Keratinocyte (primary cell): ENCODE measurements at regions not wholly inside any gene's neighbourhood (a gene's known extent, or its start where the extent isn't known, plus 50 kb on each side); places are given as distances from the start of the nearest gene placed in this dataset.

Experiments used
- DNase-seq: peaks from one replicate; pipeline ENCODE4 v3.0.0-alpha.2; 2011; ENCODE audit warnings: low read depth, missing footprints, low spot score
- FAIRE-seq: peaks from 2 replicates; lab custom pipeline; 2011; peaks lifted over from hg19 to GRCh38; lab: Jason Lieb, UNC
- H2AFZ ChIP-seq: 2 replicates; pipeline ENCODE4 v1.6.0; 2012; ENCODE audit warnings: low read length, control low read depth, inconsistent platforms; ENCODE audit not compliant: control insufficient read depth
- H3K27ac ChIP-seq: 2 replicates; pipeline ENCODE4 v1.5.1; 2011; ENCODE audit warnings: low read length; ENCODE audit not compliant: control insufficient read depth, insufficient read depth
- H3K27me3 ChIP-seq: 3 replicates; pipeline ENCODE4 v1.6.0; 2011; ENCODE audit warnings: low read length; ENCODE audit not compliant: control insufficient read depth, insufficient read depth; ENCODE audit errors: extremely low read depth
- H3K36me3 ChIP-seq, 2 experiments: 2 replicates in 1 of 2; 3 replicates in 1 of 2; pipeline ENCODE4 v1.5.1; 2011; ENCODE audit warnings: low read length in 2 of 2, mild to moderate bottlenecking in 1 of 2; ENCODE audit not compliant: control insufficient read depth in 2 of 2, insufficient read depth in 2 of 2; ENCODE audit errors: extremely low read depth in 1 of 2
- H3K4me1 ChIP-seq: 3 replicates; pipeline ENCODE4 v1.5.1; 2011; ENCODE audit warnings: low read length; ENCODE audit not compliant: control insufficient read depth, insufficient read depth; ENCODE audit errors: extremely low read depth
- H3K4me2 ChIP-seq: 3 replicates; pipeline ENCODE4 v1.6.0; 2011; ENCODE audit warnings: low read depth, low read length; ENCODE audit not compliant: control insufficient read depth, insufficient read depth; ENCODE audit errors: extremely low read depth
- H3K4me3 ChIP-seq, 3 experiments: fragments of 200-600 bp in 1 of 3; sonication (generic) in 1 of 3; 2 replicates in 2 of 3; 3 replicates in 1 of 3; pipeline ENCODE4 v1.5.1; 2011 to 2016; ENCODE audit warnings: low read length in 3 of 3, mild to moderate bottlenecking in 3 of 3, control low read depth in 2 of 3, inconsistent platforms in 1 of 3, low read depth in 1 of 3, mixed read lengths in 1 of 3, mixed run types in 1 of 3, moderate library complexity in 1 of 3; ENCODE audit not compliant: control insufficient read depth in 2 of 3, insufficient read depth in 2 of 3; ENCODE audit errors: extremely low read depth in 1 of 3
- H3K79me2 ChIP-seq: 2 replicates; pipeline ENCODE4 v1.6.0; 2012; ENCODE audit warnings: low read length; ENCODE audit not compliant: control insufficient read depth, insufficient read depth
- H3K9ac ChIP-seq: 3 replicates; pipeline ENCODE4 v1.6.0; 2011; ENCODE audit warnings: low read length; ENCODE audit not compliant: control insufficient read depth, insufficient read depth; ENCODE audit errors: extremely low read depth
- H3K9me1 ChIP-seq: 3 replicates; pipeline ENCODE4 v1.6.0; 2011; ENCODE audit warnings: low read length; ENCODE audit not compliant: control insufficient read depth, insufficient read depth; ENCODE audit errors: extremely low read depth
- H3K9me3 ChIP-seq: 2 replicates; pipeline ENCODE4 v1.5.1; 2012; ENCODE audit warnings: low read depth, low read length; ENCODE audit not compliant: control insufficient read depth
- H4K20me1 ChIP-seq: 3 replicates; pipeline ENCODE4 v1.6.0; 2011; ENCODE audit warnings: low read length; ENCODE audit not compliant: control insufficient read depth, insufficient read depth; ENCODE audit errors: extremely low read depth
- EZH2 ChIP-seq: IDR thresholded peaks from one replicate; pipeline ENCODE4 v1.6.1; 2012; ENCODE audit warnings: inconsistent platforms, mild to moderate bottlenecking, low read length, moderate library complexity
- dilution Hi-C: fragments of 300-500 bp; cut with MboI; formaldehyde crosslinking; loops from one replicate; pipeline ENCODE4 v1.7.0; 2020; ENCODE audit warnings: low sequenced_read_pairs; ENCODE audit not compliant: extremely low pct_ligation_motif_present
- TF ChIP-seq, protein P1 (sequence below), 3 experiments: IDR thresholded peaks in 1 of 3; conservative IDR thresholded peaks in 1 of 3; optimal IDR thresholded peaks in 1 of 3; 2 replicates in 2 of 3; 3 replicates in 1 of 3; pipeline versions ENCODE3 to v1.5.1; 2011; ENCODE audit warnings: low read length in 3 of 3, mild to moderate bottlenecking in 3 of 3, moderate library complexity in 2 of 3, control low read depth in 1 of 3, inconsistent platforms in 1 of 3; ENCODE audit not compliant: insufficient read depth in 2 of 3; ENCODE audit errors: extremely low read depth in 1 of 3

DNA sequence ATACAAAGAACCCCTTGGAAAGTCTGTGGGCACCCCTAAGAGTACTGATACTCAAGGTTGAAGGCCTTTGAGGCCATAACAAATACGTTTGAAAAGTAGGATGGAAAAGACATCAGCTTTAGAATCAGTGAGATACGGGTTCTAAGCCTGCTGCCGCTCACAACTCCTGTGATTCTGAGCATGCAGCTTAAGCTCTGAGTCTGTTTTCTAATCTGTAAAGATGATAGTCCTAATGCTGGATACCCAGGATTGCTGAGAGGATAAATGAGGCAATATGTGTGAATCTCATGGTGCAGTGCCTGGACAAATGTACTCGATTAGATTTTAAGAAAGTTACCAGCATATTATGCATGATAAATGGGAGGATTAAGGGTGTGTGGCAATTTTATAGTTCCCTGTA lies 321.0 kb upstream of the HSF2 start:
- no peaks in the 10 kb centered on the region for H3K9me1 ChIP-seq
- no peaks in the 10 kb centered on the region for H3K79me2 ChIP-seq
- no peak overlapping the region for H2AFZ ChIP-seq
- H3K27ac ChIP-seq, result no peak overlapping the region
- no peaks in the 10 kb centered on the region for H3K4me1 ChIP-seq
- no peaks in the 10 kb centered on the region for H3K27me3 ChIP-seq
- H3K36me3 ChIP-seq, result no peaks in the 10 kb centered on the region
- no peak overlapping the region for H3K4me2 ChIP-seq
- no peaks in the 10 kb centered on the region for H3K9me3 ChIP-seq
- no peak for TF ChIP-seq EZH2
- TF ChIP-seq, protein P1, sequence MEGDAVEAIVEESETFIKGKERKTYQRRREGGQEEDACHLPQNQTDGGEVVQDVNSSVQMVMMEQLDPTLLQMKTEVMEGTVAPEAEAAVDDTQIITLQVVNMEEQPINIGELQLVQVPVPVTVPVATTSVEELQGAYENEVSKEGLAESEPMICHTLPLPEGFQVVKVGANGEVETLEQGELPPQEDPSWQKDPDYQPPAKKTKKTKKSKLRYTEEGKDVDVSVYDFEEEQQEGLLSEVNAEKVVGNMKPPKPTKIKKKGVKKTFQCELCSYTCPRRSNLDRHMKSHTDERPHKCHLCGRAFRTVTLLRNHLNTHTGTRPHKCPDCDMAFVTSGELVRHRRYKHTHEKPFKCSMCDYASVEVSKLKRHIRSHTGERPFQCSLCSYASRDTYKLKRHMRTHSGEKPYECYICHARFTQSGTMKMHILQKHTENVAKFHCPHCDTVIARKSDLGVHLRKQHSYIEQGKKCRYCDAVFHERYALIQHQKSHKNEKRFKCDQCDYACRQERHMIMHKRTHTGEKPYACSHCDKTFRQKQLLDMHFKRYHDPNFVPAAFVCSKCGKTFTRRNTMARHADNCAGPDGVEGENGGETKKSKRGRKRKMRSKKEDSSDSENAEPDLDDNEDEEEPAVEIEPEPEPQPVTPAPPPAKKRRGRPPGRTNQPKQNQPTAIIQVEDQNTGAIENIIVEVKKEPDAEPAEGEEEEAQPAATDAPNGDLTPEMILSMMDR (optimal IDR thresholded peaks at IDR 0.05 in 1 of 3, IDR thresholded peaks at IDR 0.05 in 1 of 3, conservative IDR thresholded peaks at IDR 0.05 in 1 of 3; ENCODE audit: extremely low read depth in 1 of 3, insufficient read depth in 2 of 3, low read length in 3 of 3), result no peak
- no peak overlapping the region for H3K9ac ChIP-seq
- dilution Hi-C loops, result no loop called here
- H3K4me3 ChIP-seq, result no peak overlapping the region
- DNase-seq (no peak), FAIRE-seq (no peak)
- H4K20me1 ChIP-seq, result no peaks in the 10 kb centered on the region

DNA sequence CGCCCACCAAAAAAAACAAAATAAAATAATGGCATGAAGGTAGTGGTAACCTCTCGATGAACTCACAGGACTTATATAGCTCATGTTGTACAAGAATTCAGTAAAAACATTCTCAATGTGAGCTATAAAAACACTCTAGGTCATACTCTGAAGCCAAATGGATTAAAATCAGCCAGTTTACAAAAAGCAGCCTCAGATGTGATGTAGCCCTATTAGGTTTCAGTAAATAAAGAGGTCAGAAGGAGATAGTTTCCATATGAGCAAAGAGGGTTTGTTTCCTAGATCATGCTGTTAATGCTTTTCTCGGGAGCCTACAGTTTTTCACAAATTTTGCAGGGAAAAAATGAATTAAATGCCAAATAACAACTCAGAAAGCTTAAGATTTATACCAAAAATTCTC lies 319.5 kb upstream of the HSF2 start:
- Histone ChIP-seq H3K79me2 (no peaks in the 10 kb centered on the region), H3K27me3 (no peaks in the 10 kb centered on the region), H2AFZ (no peak overlapping the region), H3K36me3 (no peaks in the 10 kb centered on the region), H3K9me1 (no peaks in the 10 kb centered on the region), H3K4me1 (no peaks in the 10 kb centered on the region), H3K27ac (no peak overlapping the region), H3K9me3 (no peaks in the 10 kb centered on the region), H3K4me3 (no peak overlapping the region), H3K4me2 (no peak overlapping the region), H4K20me1 (no peaks in the 10 kb centered on the region), H3K9ac (no peak overlapping the region)
- TF ChIP-seq, protein P1 (optimal IDR thresholded peaks at IDR 0.05 in 1 of 3, IDR thresholded peaks at IDR 0.05 in 1 of 3, conservative IDR thresholded peaks at IDR 0.05 in 1 of 3; ENCODE audit: extremely low read depth in 1 of 3, insufficient read depth in 2 of 3, low read length in 3 of 3), result no peak
- dilution Hi-C loops, result no loop called here
- DNase-seq (no peak), FAIRE-seq (no peak)
